ENCODE measurements at regions not wholly inside any gene's neighbourhood (a gene's known extent, or its start where the extent isn't known, plus 50 kb on each side); places are given as distances from the start of the nearest gene placed in this dataset.

DNA sequence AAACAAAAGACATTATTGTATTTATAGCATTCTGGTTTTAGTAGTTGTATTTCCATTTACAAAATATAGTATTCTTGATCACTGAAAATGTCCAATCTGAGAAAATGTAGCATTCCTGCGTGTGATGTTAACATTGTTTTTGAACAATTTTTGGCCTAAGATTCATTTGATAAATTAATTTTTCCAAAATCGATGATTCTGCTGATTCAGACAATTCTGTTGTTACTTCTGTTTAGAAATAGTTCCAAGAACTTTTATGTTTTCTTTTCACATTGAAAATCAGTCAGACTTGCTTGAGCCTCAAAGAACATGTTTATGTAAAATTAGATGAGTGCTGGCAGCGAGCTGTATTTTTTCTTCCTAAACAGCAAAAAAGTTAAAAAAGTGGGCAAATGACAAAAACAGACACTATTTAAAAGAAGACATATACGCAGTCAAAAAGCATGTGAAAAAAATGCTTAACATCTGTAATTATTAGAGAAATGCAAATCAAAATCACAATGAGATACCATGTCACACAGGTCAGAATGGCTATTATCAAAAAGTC, 804.5 kb upstream of the MIR17HG start:
- TF ChIP-seq TCF7L2 (IDR thresholded peaks at IDR 0.05; ENCODE audit: borderline replicate concordance, extremely low read depth, insufficient read depth, insufficient read length) = no peak
- TF ChIP-seq, protein P1, sequence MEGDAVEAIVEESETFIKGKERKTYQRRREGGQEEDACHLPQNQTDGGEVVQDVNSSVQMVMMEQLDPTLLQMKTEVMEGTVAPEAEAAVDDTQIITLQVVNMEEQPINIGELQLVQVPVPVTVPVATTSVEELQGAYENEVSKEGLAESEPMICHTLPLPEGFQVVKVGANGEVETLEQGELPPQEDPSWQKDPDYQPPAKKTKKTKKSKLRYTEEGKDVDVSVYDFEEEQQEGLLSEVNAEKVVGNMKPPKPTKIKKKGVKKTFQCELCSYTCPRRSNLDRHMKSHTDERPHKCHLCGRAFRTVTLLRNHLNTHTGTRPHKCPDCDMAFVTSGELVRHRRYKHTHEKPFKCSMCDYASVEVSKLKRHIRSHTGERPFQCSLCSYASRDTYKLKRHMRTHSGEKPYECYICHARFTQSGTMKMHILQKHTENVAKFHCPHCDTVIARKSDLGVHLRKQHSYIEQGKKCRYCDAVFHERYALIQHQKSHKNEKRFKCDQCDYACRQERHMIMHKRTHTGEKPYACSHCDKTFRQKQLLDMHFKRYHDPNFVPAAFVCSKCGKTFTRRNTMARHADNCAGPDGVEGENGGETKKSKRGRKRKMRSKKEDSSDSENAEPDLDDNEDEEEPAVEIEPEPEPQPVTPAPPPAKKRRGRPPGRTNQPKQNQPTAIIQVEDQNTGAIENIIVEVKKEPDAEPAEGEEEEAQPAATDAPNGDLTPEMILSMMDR (IDR thresholded peaks at IDR 0.05 in 2 of 3, conservative IDR thresholded peaks at IDR 0.05 in 1 of 3; ENCODE audit: borderline replicate concordance in 1 of 3, insufficient read depth in 1 of 3, low read depth in 2 of 3, low read length in 2 of 3) = no peak
- no peak for TF ChIP-seq POLR2AphosphoS5 (IDR thresholded peaks at IDR 0.05; ENCODE audit: low read depth, low read length)
- TF ChIP-seq SRF (IDR thresholded peaks at IDR 0.05; ENCODE audit: low read depth) = no peak
- TF ChIP-seq POLR2A (IDR thresholded peaks at IDR 0.05; ENCODE audit: borderline replicate concordance, extremely low read depth, insufficient read depth, insufficient read length) = no peak

Measured in HCT116 (cell line).